GM18858 (cell line): ENCODE measurements at regions not wholly inside any gene's neighbourhood (a gene's known extent, or its start where the extent isn't known, plus 50 kb on each side); places are given as distances from the start of the nearest gene placed in this dataset.
"Not testable (repeated sequence)": the region's sequence is repeated elsewhere in the genome, so short reads cannot be mapped to it uniquely, and the experiment has no call there.

Experiments used
- ATAC-seq: cut with Tn5 transposase; IDR thresholded peaks from one replicate; pipeline ENCODE4 v1.9.1; 2021; ENCODE audit not compliant: unreplicated experiment

GRCh38 chr20:5492937-5493336 lies 117.9 kb downstream of the GPCPD1 start:
- ATAC-seq: no peak

- ATAC-seq: no peak
Measured at GRCh38 chr20:5491455-5491854, 119.4 kb downstream of the GPCPD1 start.

- ATAC-seq: no peak
Measured at GRCh38 chr20:5489601-5490000, 121.2 kb downstream of the GPCPD1 start.

- no peak for ATAC-seq
Measured at GRCh38 chr20:5488823-5489222, 122.0 kb downstream of the GPCPD1 start.

GRCh38 chr20:5486377-5487054 lies 124.3 kb downstream of the GPCPD1 start:
- ATAC-seq: no peak

- no peak for ATAC-seq
Measured at GRCh38 chr20:5484926-5485325, 125.9 kb downstream of the GPCPD1 start.

- ATAC-seq: no peak
Measured at GRCh38 chr20:5484346-5484745, 126.5 kb downstream of the GPCPD1 start.

GRCh38 chr20:5482791-5483190 lies 128.0 kb downstream of the GPCPD1 start:
- ATAC-seq: no peak

- no peak for ATAC-seq
Measured at GRCh38 chr20:5481872-5482271, 128.9 kb downstream of the GPCPD1 start.

GRCh38 chr20:5480824-5481600 lies 129.8 kb downstream of the GPCPD1 start:
- no peak for ATAC-seq

GRCh38 chr20:5474646-5475550 lies 135.9 kb downstream of the GPCPD1 start:
- ATAC-seq: no peak

- ATAC-seq: not testable (repeated sequence)
Measured at GRCh38 chr20:5471866-5472265, 138.9 kb downstream of the GPCPD1 start.

GRCh38 chr20:5471368-5471767 lies 139.4 kb downstream of the GPCPD1 start:
- no peak for ATAC-seq

GRCh38 chr20:5470943-5471342 lies 139.9 kb downstream of the GPCPD1 start:
- ATAC-seq: no peak

GRCh38 chr20:5470458-5470857 lies 140.3 kb downstream of the GPCPD1 start:
- no peak for ATAC-seq

GRCh38 chr20:5469111-5469510 lies 141.7 kb downstream of the GPCPD1 start:
- no peak for ATAC-seq

- ATAC-seq: no peak
Measured at GRCh38 chr20:5467086-5467485, 143.7 kb downstream of the GPCPD1 start.

- ATAC-seq: no peak
Measured at GRCh38 chr20:5465604-5465927, 145.2 kb downstream of the GPCPD1 start.

GRCh38 chr20:5464901-5465603 lies 145.8 kb downstream of the GPCPD1 start:
- no peak for ATAC-seq

- no peak for ATAC-seq
Measured at GRCh38 chr20:5463007-5463686, 146.4 kb upstream of the PROKR2 start.
